Transverse colon (tissue), 3 donors: ENCODE measurements at regions not wholly inside any gene's neighbourhood (a gene's known extent, or its start where the extent isn't known, plus 50 kb on each side); places are given as distances from the start of the nearest gene placed in this dataset.

ENCODE experiments used
- CTCF ChIP-seq, 5 experiments: fragments of 200-600 bp in 3 of 5; fragments of 450-650 bp in 2 of 5; sonication (generic) in 3 of 5; IDR thresholded peaks; 1 replicate in 2 of 5; 2 replicates in 3 of 5; pipeline ENCODE4 v1.5.1; 2016 to 2017; ENCODE audit warnings: antibody characterized with exemption in 5 of 5, inconsistent platforms in 3 of 5, mild to moderate bottlenecking in 2 of 5, moderate library complexity in 1 of 5
- POLR2A ChIP-seq: fragments of 450-650 bp; IDR thresholded peaks from one replicate; pipeline ENCODE4 v1.6.1; 2016; ENCODE audit warnings: antibody characterized with exemption, mild to moderate bottlenecking, moderate library complexity

GRCh38 chr15:91471468-91471867 is 371.4 kb downstream of the SV2B start:
- no peak for TF ChIP-seq CTCF (IDR thresholded peaks at IDR 0.05)
- TF ChIP-seq POLR2A = no peak
